ENCODE measurements at regions not wholly inside any gene's neighbourhood (a gene's known extent, or its start where the extent isn't known, plus 50 kb on each side); places are given as distances from the start of the nearest gene placed in this dataset.

DNA sequence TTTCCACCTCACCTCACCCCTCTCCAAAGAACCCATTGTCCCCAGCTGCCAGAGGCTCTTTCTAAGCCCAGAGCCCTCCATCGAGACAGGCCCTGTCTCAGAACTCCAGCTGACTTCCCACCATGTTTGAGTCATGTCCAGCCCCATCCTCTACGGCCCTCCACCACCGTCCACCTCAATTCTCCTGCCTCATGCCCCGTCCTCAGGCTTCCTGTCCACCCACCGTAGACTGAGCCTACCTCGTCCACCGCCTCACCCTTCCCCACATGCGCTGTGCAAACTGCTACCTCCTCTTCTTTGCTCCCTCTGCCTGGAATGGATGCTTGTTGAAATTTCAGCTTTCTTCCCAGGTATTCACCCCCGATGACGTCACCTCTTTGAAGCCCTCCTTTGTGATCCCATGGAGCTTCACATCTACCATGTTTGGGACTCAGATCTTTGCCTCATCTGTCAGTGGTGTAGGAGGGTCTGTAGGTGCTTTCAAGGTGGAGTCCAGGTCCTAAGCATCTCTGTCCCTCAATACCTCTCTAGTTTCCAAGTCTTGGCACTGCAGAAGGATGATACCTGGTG lies 149.0 kb downstream of the MRM1 start:
- H3K9me3 ChIP-seq: no peaks in the 10 kb centered on the region
- no peaks in the 10 kb centered on the region for H3K36me3 ChIP-seq (ENCODE audit: low read depth)
- H3K4me1 ChIP-seq (ENCODE audit: low read depth): no peaks in the 10 kb centered on the region
- no peak overlapping the region for H3K4me3 ChIP-seq
- TF ChIP-seq, protein P1, sequence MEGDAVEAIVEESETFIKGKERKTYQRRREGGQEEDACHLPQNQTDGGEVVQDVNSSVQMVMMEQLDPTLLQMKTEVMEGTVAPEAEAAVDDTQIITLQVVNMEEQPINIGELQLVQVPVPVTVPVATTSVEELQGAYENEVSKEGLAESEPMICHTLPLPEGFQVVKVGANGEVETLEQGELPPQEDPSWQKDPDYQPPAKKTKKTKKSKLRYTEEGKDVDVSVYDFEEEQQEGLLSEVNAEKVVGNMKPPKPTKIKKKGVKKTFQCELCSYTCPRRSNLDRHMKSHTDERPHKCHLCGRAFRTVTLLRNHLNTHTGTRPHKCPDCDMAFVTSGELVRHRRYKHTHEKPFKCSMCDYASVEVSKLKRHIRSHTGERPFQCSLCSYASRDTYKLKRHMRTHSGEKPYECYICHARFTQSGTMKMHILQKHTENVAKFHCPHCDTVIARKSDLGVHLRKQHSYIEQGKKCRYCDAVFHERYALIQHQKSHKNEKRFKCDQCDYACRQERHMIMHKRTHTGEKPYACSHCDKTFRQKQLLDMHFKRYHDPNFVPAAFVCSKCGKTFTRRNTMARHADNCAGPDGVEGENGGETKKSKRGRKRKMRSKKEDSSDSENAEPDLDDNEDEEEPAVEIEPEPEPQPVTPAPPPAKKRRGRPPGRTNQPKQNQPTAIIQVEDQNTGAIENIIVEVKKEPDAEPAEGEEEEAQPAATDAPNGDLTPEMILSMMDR (IDR thresholded peaks at IDR 0.05): no peak
- intact Hi-C loops (cut with DNase I, micrococcal nuclease): no loop called here
- DNase-seq (no peak), ATAC-seq (no peak)

DNA sequence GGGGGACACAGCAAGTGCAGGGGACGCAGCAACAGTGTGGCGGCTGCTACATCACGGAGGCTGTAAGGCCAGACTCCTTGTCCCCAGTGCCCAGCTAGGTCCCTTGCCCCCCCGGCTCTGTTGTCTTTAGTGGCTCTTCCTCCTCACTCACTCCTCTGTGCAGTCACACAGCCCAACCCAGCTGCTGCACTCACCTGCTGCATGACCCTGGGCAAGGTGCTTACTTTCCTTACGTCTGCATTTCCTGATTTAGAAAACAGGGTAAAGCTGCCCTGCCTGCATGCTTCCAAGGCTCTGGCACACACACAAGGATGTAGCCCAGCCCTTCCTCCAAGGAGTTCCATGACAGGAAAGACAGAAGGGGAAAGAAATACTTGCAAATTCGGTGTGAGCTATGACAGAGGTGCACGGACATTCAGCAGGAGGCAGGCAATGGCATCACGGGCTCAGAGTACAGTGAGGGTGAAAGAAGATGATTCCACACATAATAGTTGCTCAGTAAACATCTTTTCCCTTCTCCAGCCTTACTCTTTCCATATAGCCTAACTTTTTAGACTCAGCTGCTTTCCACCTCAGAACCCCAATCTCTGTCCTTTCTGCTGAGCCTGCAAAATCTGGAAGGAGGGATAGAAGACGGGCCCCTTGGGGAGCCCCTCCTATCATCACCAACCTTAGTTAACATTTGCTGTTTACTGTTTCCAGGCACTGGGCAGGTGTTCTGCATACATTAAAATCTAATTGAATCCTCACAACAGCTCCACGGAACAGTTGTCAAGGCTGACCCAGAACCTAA lies 150.9 kb downstream of the MRM1 start:
- peak; percentile 56 to 58 (median 56) for DNase-seq
- TF ChIP-seq, protein P1 (IDR thresholded peaks at IDR 0.05): no peak
- peak; percentile 87 for ATAC-seq

DNA sequence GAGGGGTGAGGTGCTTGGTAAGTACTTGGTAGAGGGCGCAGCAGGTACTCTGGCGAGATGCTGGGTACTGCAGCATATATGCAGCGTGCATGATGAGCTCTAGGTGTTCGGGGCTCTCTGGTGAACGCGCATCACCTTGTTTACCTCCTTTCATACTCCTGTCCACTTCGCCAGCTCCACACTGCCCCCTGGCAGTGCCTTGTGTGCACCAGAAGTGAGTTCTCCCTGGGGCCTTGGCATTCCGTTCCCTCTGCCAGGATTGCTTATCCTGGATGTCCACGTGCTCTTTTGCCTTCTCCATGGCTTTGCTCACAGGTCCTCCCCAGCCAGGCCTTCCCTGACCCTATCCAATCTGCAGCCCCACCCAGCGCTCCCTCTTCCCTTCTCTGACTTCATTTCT lies 154.2 kb downstream of the MRM1 start:
- TF ChIP-seq, protein P1 (IDR thresholded peaks at IDR 0.05): peak; percentile 24
- H3K36me3 ChIP-seq (ENCODE audit: low read depth): no peaks in the 10 kb centered on the region
- peak; percentile 71 for ATAC-seq
- DNase-seq: peak in 2 of 3 donors; percentile 82 to 86
- H3K4me3 ChIP-seq: no peak overlapping the region
- no peaks in the 10 kb centered on the region for H3K4me1 ChIP-seq (ENCODE audit: low read depth)
- intact Hi-C loops (cut with DNase I, micrococcal nuclease): no loop called here
- no peaks in the 10 kb centered on the region for H3K9me3 ChIP-seq

More for the DNA sequence above, 150.9 kb downstream of the MRM1 start:
- Histone ChIP-seq H3K4me3 (no peak overlapping the region), H3K9me3 (no peaks in the 10 kb centered on the region), H3K4me1 (ENCODE audit: low read depth) (no peaks in the 10 kb centered on the region), H3K36me3 (ENCODE audit: low read depth) (no peaks in the 10 kb centered on the region)
- intact Hi-C loops (cut with DNase I, micrococcal nuclease): no loop called here

DNA sequence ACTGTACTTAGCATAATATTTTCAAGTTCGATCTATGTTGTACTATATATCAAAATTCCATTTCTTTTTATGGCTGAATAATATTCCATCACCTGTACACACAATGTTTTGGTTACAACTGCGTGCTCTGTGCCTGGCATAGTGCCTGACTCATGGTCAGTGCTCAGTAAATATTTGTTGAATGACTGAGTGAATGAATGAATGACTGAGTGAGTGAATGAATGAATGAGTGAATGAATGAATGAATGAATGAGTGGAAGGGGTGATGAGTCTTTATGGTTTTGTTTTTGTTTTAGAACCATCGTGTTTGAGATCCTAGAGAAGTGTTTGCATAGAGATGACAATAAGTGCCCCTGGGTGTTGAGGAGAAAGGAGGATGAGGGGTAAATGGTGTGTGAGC lies 155.3 kb downstream of the MRM1 start:
- Histone ChIP-seq H3K4me1 (ENCODE audit: low read depth) (no peaks in the 10 kb centered on the region), H3K9me3 (no peaks in the 10 kb centered on the region), H3K4me3 (no peak overlapping the region), H3K36me3 (ENCODE audit: low read depth) (no peaks in the 10 kb centered on the region)
- intact Hi-C loops (cut with DNase I, micrococcal nuclease): no loop called here
- ATAC-seq (no peak), DNase-seq (no peak)
- TF ChIP-seq, protein P1 (IDR thresholded peaks at IDR 0.05): no peak

DNA sequence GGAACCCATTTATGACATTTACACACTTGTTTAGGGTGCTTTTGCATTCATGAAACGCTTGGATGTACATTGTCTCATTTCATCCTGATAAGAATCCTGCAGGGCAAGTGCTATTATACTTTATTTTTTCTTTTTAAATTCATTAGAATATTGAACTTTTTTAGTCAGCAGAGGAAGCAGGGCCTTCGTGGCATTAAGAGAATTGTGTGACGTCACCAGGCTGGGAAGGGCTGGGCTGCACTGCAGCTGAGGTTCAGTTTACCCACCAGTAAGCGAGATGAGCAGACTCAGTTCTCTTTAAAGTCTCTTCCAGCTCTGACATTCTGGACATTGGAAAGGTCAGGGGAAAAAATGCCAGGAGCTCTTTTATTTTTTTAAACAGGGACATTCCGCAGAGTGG lies 159.0 kb downstream of the MRM1 start:
- no peaks in the 10 kb centered on the region for H3K4me1 ChIP-seq (ENCODE audit: low read depth)
- ATAC-seq (no peak), DNase-seq (no peak)
- H3K36me3 ChIP-seq (ENCODE audit: low read depth): no peaks in the 10 kb centered on the region
- H3K4me3 ChIP-seq: no peak overlapping the region
- intact Hi-C loops (cut with DNase I, micrococcal nuclease): no loop called here
- TF ChIP-seq, protein P1 (IDR thresholded peaks at IDR 0.05): no peak
- no peaks in the 10 kb centered on the region for H3K9me3 ChIP-seq
